NCI-H1436 (cell line): ENCODE measurements at regions not wholly inside any gene's neighbourhood (a gene's known extent, or its start where the extent isn't known, plus 50 kb on each side); places are given as distances from the start of the nearest gene placed in this dataset.
"Not testable (repeated sequence)": the region's sequence is repeated elsewhere in the genome, so short reads cannot be mapped to it uniquely, and the experiment has no call there.

ENCODE experiments used
- DNase-seq: peaks from one replicate; lab custom pipeline; 2025; lab: John Stamatoyannopoulos, UW

DNA sequence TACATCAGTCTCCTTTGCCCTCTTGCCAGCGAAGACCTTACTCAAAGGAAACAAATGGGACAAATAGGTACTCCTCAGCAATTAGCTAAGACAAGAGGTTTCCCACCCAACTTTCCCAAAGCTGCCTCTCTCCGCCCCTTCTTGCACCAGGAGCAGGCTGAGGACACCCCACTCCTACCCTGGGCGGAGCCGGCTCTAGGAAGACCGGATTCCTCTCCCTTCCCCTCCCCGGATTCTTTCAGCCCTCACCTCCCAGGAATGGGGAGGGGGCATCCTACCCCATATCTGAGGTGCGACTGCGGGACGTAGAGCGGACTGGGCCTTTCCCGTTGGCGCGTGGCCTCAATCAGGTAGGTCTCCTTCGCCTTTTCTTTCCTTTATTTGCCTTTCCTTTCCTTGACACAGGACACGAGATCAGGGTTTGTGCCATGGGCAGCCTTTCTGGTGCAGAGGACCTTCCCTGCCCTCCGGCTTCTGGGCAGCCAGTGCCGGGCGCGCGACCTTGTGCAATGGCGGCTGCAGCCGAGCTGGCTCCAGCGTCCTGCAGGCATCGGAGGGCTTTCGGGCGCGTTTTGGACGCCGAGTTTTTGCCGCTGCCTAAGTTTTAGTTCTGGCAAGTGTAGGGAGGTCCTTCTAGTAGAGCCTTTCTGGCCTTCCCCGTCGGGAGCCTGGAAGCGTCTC, 279.9 kb downstream of the PLS3 start:
- not testable (repeated sequence) for DNase-seq

DNA sequence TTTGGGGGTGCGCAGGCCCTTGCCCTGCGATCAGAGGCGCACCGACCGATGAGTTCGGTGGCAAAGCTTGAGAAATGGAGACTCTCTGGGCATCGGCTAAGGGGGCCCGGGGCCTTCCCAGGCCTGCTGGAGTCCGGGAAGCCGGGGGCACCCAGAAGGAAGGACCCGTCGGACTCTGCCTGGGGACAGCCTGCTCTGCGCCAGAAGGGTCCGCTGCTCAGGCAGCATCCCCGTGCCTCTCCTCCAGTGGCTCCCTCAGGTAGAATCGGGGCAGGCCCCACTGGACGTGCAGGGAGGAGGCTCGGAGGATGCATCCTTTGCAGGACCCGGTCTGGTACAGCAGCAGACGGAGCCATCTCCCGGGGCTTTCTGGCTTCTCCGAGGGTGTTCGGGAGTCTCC, 290.0 kb downstream of the PLS3 start:
- DNase-seq: not testable (repeated sequence)

DNA sequence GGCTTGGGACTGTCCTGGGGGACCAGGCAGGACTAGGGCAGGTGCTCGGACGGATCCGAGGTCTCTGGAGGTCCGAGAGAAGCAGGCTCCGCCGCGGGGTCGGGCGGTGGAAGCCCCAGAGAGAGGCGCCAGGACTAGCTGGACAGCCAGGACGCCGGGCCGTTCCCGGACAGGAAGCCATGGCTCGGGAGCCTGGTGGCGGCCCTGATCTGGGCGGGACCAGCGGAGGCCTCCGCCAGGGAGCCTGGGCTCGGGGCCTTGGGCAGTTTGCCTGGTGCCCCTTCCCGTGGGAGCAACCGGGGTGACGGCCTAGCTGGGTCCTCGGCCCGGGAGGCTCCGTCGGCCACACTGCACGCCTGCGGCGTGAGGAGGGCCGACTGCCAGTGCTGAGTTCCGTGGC, 292.3 kb downstream of the PLS3 start:
- DNase-seq: not testable (repeated sequence)

DNA sequence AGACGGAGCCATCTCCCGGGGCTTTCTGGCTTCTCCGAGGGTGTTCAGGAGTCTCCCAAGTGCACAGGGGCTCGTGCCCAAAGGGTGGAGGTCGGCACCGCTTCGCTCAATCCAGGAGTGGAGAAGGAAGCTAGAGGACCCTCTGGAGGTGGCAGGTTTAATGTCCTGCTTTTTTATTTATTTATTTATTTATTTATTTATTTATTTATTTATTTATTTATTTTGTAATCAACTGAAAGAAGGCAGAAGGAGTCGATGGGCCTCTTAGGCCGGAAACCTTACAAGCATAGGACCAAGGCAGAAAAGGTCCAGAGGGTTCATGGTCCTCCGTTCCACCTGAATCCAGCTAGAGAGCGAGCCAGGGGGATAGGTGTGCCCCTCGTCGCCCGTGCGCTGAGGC, 289.4 kb upstream of the AGTR2 start:
- not testable (repeated sequence) for DNase-seq

GRCh38 chrX:115884121-115884520, 286.4 kb upstream of the AGTR2 start:
- not testable (repeated sequence) for DNase-seq

GRCh38 chrX:115888041-115888440, 282.5 kb upstream of the AGTR2 start:
- DNase-seq: not testable (repeated sequence)

DNA sequence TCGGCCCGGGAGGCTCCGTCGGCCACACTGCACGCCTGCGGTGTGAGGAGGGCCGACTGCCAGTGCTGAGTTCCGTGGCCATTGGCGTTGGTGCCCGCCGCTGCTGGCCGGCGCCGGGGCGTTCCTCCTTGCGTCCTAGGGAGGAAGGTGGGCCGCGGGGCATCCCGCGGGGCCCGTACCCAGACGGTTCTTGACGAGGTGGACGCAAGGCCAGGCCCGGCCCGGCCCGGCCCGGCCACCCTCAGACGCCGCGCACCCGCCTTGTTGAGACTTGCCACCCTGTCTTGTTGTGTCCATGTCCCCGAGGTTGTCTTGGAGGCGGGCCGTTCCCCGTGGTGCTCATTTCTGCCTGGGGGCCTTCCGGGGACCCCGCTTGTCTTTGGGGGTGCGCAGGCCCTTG, 282.0 kb upstream of the AGTR2 start:
- DNase-seq: not testable (repeated sequence)

GRCh38 chrX:115889121-115889890, 281.2 kb upstream of the AGTR2 start:
- no peak for DNase-seq

- no peak for DNase-seq
Measured at GRCh38 chrX:115892056-115892708, 278.4 kb upstream of the AGTR2 start.

DNA sequence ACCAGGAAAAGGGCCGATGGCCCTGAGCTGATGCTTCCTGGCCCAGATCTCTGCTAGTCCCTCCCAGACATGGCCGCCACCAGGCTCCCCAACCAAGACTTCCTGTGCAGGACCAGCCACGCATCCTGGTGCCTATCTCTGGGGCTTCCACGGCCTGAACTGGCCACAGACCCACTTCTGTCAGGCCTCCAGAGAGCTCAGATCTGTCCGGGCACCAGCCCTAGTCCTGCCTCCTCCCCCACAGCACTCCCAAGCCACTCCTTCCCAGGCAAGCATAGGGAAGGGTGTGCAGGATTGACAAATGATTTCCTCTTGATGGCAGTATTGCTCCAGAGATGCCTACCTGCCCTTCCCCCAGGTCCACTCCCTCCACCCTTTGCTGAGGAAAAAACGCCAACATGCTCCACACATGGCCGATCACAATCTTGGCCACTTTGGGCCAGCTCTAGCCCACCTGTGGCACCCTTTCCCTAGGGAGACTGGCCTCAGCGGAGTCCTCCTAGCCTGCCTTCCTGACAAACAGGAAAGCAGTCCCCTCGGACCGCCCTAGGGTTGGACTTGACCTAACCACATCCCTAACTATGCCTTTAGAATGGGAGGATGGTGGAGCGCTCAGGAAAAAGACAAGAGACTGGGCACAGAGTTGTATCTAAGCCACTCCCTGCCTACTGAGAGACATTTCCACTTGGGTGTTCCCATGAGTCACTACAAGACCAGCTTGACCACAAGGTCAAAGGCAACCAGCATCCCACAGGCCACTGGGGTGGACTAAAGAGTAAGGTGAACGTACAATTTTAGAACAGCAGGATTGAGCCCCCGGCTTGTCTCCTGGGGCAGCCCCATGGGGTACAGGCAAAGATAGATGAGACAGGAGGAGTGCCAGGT, 277.5 kb upstream of the AGTR2 start:
- peak; percentile 62 for DNase-seq

GRCh38 chrX:115894087-115894486, 276.5 kb upstream of the AGTR2 start:
- DNase-seq: no peak

DNA sequence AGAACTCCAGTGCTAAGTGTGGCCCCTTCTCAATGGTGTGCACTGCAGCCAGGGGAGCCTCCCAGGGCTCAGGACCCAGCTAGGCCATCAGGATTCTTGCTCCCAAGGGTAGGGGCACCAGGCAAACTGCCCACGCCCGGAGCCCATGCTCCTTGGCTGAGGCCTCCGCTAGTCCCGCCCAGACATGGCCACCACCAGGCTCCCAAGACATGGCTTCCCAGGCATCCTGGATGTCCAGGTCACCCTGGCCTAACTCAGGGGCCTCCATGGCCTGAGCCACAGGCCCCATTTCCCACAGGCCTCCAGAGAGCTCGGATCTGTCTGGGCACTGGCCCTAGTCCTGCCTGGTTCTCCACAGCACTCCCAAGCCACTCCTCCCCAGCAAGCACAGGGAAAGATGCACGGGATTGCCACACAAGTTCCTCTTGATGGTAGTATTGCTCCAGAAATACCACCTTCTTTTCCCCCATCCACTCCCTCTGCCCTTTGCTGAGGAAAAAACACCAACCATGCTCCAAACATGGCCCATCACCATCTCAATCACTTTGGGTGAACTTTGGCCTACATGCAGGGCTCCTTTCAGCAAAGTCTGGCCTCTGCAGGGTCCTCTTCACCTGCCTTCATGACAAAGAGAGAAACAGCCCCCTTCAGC, 274.7 kb upstream of the AGTR2 start:
- DNase-seq: no peak

DNA sequence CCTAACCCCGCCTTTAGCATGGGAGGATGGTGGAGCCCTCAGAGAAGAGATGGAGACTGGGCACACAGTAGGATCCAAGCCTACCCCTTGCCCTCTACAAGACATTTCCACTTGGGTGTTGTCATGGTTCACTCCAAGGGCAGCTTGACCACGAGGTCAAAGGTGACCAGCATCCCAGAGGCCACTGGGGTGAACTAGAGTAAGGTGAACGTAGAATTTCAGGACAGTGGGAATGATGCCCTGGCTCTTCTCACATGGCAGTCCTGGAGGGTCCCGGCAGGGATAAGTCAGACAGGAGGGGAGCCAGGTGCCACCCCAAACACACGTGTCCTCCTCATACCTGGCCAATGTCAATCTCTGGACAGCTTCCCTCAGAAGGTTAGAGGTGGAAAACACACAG, 274.2 kb upstream of the AGTR2 start:
- DNase-seq: no peak

DNA sequence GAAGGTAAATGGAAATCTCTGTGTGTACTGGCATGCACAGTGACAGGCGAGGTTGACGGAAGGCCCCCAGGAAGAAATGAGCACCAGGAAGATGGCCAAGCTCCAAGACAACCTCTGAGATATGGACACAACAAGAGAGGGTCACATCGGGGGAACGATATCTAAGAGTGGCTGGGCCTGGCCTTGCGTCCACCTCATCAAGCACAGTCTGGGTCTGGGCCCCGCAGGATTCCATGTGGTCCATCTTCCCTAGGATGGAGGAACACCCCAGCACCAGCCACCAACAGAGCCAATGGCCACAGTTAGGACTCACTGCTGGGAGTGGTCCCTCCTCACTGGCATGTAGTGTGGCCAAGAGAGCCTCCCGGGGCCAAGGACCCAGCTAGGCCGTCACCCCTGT, 272.6 kb upstream of the AGTR2 start:
- DNase-seq: no peak

DNA sequence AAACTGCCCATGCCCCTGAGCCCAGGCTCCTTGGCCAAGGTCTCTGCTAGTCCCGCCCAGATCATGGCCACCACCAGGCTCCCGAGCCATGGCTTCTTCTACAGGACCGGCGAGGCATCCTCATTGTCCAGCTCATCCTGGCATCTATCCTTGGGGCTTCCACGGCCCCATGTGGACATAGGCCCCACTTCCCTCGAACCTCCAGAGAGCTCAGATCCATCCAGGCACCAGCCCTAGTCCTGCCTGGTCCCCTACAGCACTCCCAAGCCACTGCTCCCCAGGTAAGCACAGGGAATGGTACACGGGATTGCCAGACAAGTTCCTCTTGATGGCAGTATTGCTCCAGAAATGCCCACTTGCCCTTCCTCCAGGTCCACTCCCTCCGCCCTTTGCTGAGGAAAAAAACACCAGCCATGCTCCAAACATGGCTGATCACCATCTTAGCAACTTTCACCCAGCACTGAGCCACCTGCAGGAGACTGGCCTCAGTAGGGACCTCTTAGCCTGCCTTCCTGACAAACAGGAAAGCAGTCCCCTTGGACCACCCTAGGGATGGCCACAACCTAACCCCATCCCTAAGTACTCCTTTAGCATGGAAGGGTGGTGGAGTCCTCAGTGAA, 272.1 kb upstream of the AGTR2 start:
- no peak for DNase-seq

- DNase-seq: no peak
Measured at GRCh38 chrX:115900425-115900824, 270.1 kb upstream of the AGTR2 start.

DNA sequence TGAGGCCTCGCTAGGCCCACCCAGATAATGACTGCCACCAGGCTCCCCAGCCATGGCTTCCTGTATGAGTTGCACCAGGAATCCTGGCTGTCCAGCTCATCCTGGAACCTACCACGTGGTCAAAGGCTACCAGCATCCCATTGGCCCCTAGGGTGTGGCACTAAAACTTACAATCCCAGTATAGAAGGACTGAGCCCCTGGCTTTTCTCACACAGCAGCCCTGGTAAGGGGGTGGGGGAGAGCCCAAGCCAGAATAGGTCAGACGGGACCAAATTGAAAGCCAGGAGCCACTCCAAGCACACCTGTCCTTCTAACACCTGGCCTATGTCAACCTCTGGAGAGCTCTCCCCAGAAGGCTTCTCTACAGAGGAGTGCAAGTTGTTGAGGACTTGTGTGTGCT, 269.3 kb upstream of the AGTR2 start:
- no peak for DNase-seq

GRCh38 chrX:115902995-115903394, 267.5 kb upstream of the AGTR2 start:
- no peak for DNase-seq

- DNase-seq: no peak
Measured at GRCh38 chrX:115906276-115906675, 264.3 kb upstream of the AGTR2 start.

GRCh38 chrX:115906881-115907280, 263.7 kb upstream of the AGTR2 start:
- no peak for DNase-seq

- DNase-seq: no peak
Measured at GRCh38 chrX:115909017-115909416, 261.5 kb upstream of the AGTR2 start.
